PC-9 (cell line): ENCODE measurements at regions not wholly inside any gene's neighbourhood (a gene's known extent, or its start where the extent isn't known, plus 50 kb on each side); places are given as distances from the start of the nearest gene placed in this dataset.

Experiments used
- BruUV-seq: library from RNA; stranded (reverse); fragments of 400-500 nt; replicated peaks from 2 replicates; lab custom pipeline; 2021; lab: Mats Ljungman, UMichigan
- CTCF ChIA-PET: fragments of 300-600 bp; sonication (Branson Sonifier 250); formaldehyde crosslinking; loops from one replicate; lab custom pipeline; 2022; ENCODE audit warnings: antibody characterized with exemption; lab: Charles Lee
- POLR2A ChIA-PET: fragments of 300-600 bp; sonication (Branson Sonifier 250); formaldehyde crosslinking; loops from one replicate; lab custom pipeline; 2022; ENCODE audit warnings: antibody characterized with exemption; ENCODE audit not compliant: unreplicated experiment; lab: Charles Lee
- DNase-seq, 2 experiments: peaks; one replicate each; pipeline versions ENCODE4 v3.0.0 to v3.0.0-alpha.2; 2015 to 2022; ENCODE audit warnings: mixed read lengths in 1 of 2
- H2AFZ ChIP-seq: fragments of 200-600 bp; sonication (generic); 2 replicates; pipeline ENCODE4 v1.8.1; 2017; ENCODE audit warnings: antibody characterized with exemption
- H3F3A ChIP-seq: fragments of 200-600 bp; sonication (generic); 2 replicates; pipeline ENCODE4 v1.8.1; 2017; ENCODE audit warnings: antibody characterized with exemption, mild to moderate bottlenecking, low read depth; ENCODE audit not compliant: insufficient read depth
- H3K27ac ChIP-seq: fragments of 200-600 bp; sonication (generic); 2 replicates; pipeline ENCODE4 v1.6.1; 2016; ENCODE audit warnings: mixed run types
- H3K27me3 ChIP-seq: fragments of 200-600 bp; sonication (generic); 2 replicates; pipeline ENCODE4 v1.6.1; 2016; ENCODE audit warnings: low read depth, mixed run types; ENCODE audit not compliant: insufficient read depth
- H3K36me3 ChIP-seq: fragments of 200-600 bp; sonication (generic); 2 replicates; pipeline ENCODE4 v1.6.1; 2016; ENCODE audit warnings: low read depth, mixed run types
- H3K4me1 ChIP-seq: fragments of 200-600 bp; sonication (generic); replicated peaks from 2 replicates; pipeline ENCODE4 v1.6.1; 2016; ENCODE audit warnings: mixed run types; ENCODE audit not compliant: insufficient read depth
- H3K4me2 ChIP-seq: fragments of 200-600 bp; sonication (generic); 2 replicates; pipeline ENCODE4 v1.6.1; 2017; ENCODE audit warnings: mixed run types
- H3K4me3 ChIP-seq: fragments of 200-600 bp; sonication (generic); 2 replicates; pipeline ENCODE4 v1.6.1; 2016; ENCODE audit warnings: mixed run types
- H3K79me2 ChIP-seq: fragments of 200-600 bp; sonication (generic); 2 replicates; pipeline ENCODE4 v1.6.1; 2017; ENCODE audit warnings: low read depth, mixed run types
- H3K9me2 ChIP-seq: fragments of 200-600 bp; sonication (generic); 2 replicates; pipeline ENCODE4 v1.8.1; 2017; ENCODE audit warnings: mild to moderate bottlenecking; ENCODE audit not compliant: insufficient read depth
- H3K9me3 ChIP-seq: fragments of 200-600 bp; sonication (generic); 2 replicates; pipeline ENCODE4 v1.8.1; 2016; ENCODE audit warnings: low read depth; ENCODE audit not compliant: insufficient read depth
- H4K20me1 ChIP-seq: fragments of 200-600 bp; sonication (generic); 2 replicates; pipeline ENCODE4 v1.8.1; 2017; ENCODE audit not compliant: insufficient read depth
- EZH2 ChIP-seq: fragments of 200-600 bp; sonication (generic); IDR thresholded peaks from 2 replicates; pipeline ENCODE4 v1.8.0; 2017; ENCODE audit warnings: antibody characterized with exemption, low read depth
- intact Hi-C: fragments of 100-400 bp; cut with micrococcal nuclease; formaldehyde crosslinking; loops from one replicate; pipeline ENCODE4 v1.10.0; 2022; ENCODE audit not compliant: unreplicated experiment
- TF ChIP-seq, protein P1 (sequence below): fragments of 200-600 bp; sonication (generic); conservative IDR thresholded peaks from 2 replicates; pipeline ENCODE4 v1.6.1; 2017; ENCODE audit warnings: mixed run types, antibody characterized with exemption, mild to moderate bottlenecking, moderate library complexity

DNA sequence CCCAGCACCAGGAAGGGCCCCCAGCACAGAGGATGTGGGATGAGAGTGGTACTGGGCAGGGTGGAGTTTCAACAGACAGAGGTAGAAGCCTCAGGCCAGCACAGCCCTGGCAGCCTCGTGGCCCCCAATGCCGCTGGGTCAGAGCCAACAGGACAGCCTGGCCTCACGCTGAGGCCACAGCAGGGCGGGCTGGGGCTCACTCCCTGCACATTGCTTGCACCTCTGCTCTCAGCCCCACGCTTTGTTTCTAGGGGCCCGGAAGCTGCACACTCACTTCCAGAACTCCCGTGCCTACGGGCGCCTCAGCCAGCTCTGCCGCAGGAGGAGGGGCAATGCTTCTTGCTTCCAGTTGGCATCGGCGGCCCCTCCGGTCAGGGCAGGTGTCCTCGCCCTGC lies 72.9 kb downstream of the SIK1 start:
- no peaks in the 10 kb centered on the region for H3K79me2 ChIP-seq
- no peaks in the 10 kb centered on the region for H3K9me3 ChIP-seq
- H3K36me3 ChIP-seq, result no peaks in the 10 kb centered on the region
- H3K4me3 ChIP-seq, result no peak overlapping the region
- DNase-seq, result no peak
- H3K27me3 ChIP-seq, result no peaks in the 10 kb centered on the region
- H3K27ac ChIP-seq, result no peak overlapping the region
- no peaks in the 10 kb centered on the region for H3K4me1 ChIP-seq
- no peak overlapping the region for H2AFZ ChIP-seq
- H3K9me2 ChIP-seq, result no peaks in the 10 kb centered on the region
- no TSS peak for BruUV-seq
- no peak for TF ChIP-seq EZH2
- TF ChIP-seq, protein P1, sequence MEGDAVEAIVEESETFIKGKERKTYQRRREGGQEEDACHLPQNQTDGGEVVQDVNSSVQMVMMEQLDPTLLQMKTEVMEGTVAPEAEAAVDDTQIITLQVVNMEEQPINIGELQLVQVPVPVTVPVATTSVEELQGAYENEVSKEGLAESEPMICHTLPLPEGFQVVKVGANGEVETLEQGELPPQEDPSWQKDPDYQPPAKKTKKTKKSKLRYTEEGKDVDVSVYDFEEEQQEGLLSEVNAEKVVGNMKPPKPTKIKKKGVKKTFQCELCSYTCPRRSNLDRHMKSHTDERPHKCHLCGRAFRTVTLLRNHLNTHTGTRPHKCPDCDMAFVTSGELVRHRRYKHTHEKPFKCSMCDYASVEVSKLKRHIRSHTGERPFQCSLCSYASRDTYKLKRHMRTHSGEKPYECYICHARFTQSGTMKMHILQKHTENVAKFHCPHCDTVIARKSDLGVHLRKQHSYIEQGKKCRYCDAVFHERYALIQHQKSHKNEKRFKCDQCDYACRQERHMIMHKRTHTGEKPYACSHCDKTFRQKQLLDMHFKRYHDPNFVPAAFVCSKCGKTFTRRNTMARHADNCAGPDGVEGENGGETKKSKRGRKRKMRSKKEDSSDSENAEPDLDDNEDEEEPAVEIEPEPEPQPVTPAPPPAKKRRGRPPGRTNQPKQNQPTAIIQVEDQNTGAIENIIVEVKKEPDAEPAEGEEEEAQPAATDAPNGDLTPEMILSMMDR, result no peak
- no peaks in the 10 kb centered on the region for H3F3A ChIP-seq
- H3K4me2 ChIP-seq, result no peak overlapping the region
- intact Hi-C loops, result no loop called here
- ChIA-PET POLR2A (no interaction called here), CTCF (no interaction called here)
- H4K20me1 ChIP-seq, result no peaks in the 10 kb centered on the region

DNA sequence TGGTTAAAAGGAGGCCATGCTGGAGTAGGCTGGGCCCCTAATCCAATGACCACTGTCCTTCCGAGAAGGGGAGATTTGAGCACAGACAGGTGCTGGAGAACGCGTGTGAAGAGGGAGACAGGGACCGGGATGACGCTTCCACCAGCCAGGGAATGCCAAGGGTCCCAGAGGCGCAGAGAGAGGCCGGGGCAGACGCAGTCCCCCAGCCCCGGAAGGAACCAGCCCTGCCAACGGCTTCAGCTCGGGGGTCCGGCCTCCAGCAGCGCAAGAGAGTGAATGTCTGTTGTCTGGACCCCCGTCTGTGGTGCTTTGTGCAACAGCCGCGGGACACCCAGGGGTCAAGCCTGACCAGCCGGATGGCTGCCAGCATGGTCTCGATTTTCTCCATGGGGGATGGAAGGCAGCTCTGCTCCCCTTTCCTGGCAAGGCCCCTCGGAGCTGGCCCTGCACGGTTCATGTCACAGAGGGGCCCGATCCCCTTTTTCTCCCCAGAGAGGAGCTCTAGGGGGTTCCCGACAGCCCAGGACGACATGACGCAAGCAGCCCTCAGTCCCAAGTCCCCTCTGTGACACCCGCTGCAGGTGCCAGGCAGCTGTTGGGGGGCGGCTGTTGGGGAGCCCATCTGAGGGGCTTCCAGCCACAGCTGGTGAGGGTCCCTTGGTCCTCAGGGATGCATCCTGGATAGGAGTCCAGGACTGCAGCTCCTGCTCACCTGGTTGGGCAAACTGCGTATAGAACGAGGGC lies 73.5 kb downstream of the SIK1 start:
- H3F3A ChIP-seq, result no peaks in the 10 kb centered on the region
- BruUV-seq, result no TSS peak
- H3K9me3 ChIP-seq, result no peaks in the 10 kb centered on the region
- no peaks in the 10 kb centered on the region for H3K9me2 ChIP-seq
- CTCF ChIA-PET, result no interaction called here
- no peaks in the 10 kb centered on the region for H3K79me2 ChIP-seq
- no peaks in the 10 kb centered on the region for H4K20me1 ChIP-seq
- POLR2A ChIA-PET, result no interaction called here
- H3K4me1 ChIP-seq, result no peaks in the 10 kb centered on the region
- H3K27ac ChIP-seq, result no peak overlapping the region
- H3K4me3 ChIP-seq, result no peak overlapping the region
- no peak overlapping the region for H3K4me2 ChIP-seq
- intact Hi-C loops, result no loop called here
- no peaks in the 10 kb centered on the region for H3K27me3 ChIP-seq
- TF ChIP-seq, protein P1, result no peak
- TF ChIP-seq EZH2, result no peak
- H3K36me3 ChIP-seq, result no peaks in the 10 kb centered on the region
- DNase-seq, result no peak
- H2AFZ ChIP-seq, result no peak overlapping the region

DNA sequence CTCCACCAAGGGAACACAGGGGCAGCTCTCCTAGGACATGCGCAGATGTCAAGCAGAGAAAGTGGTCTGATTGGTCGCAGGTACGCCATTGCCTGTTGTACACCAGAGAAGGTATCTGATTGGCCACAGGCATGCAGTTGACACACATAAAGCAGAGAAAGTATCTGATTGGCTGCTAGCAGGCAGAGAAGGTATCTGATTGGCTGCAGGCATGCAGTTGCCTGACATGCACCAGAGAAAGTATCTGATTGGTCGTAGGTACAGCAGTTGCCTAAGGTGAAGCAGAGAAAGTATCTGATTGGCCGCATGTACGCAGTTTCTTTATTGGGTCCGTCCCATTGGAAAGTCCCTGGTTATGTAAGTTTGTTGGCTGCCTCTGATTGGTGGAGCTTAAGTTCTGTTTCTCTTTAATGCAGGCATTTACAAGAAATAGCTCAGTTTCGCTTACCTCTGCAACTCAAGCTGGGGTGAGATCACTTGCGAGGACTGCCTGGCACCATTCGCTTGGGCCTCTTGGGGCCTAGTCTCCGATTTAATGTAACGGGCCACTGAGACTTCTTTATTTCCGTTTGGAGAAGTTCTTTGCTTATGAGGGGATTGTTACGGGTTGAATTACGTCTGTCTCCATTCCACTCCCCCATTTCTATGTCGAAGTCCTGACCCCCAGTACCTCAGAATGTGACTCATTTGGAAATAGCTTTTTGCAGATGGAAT lies 74.2 kb downstream of the SIK1 start:
- H3K27ac ChIP-seq, result no peak overlapping the region
- H3K36me3 ChIP-seq, result no peaks in the 10 kb centered on the region
- no peaks in the 10 kb centered on the region for H4K20me1 ChIP-seq
- POLR2A ChIA-PET, result no interaction called here
- H3F3A ChIP-seq, result no peaks in the 10 kb centered on the region
- CTCF ChIA-PET, result no interaction called here
- H3K4me3 ChIP-seq, result no peak overlapping the region
- H3K4me2 ChIP-seq, result no peak overlapping the region
- no peaks in the 10 kb centered on the region for H3K4me1 ChIP-seq
- intact Hi-C loops, result no loop called here
- no peak for TF ChIP-seq EZH2
- TF ChIP-seq, protein P1, result no peak
- DNase-seq, result no peak
- no peak overlapping the region for H2AFZ ChIP-seq
- H3K27me3 ChIP-seq, result no peaks in the 10 kb centered on the region
- no TSS peak for BruUV-seq
- H3K9me2 ChIP-seq, result no peaks in the 10 kb centered on the region
- no peaks in the 10 kb centered on the region for H3K79me2 ChIP-seq
- H3K9me3 ChIP-seq, result no peaks in the 10 kb centered on the region
